22Rv1 (cell line): ENCODE measurements at regions not wholly inside any gene's neighbourhood (a gene's known extent, or its start where the extent isn't known, plus 50 kb on each side); places are given as distances from the start of the nearest gene placed in this dataset.

Experiments
- ZFX ChIP-seq: fragments of 450-650 bp; IDR thresholded peaks from 2 replicates; pipeline ENCODE4 v1.6.1; 2017; ENCODE audit warnings: antibody characterized with exemption, borderline replicate concordance
- TF ChIP-seq, protein P1 (sequence below): fragments of 450-650 bp; IDR thresholded peaks from 2 replicates; pipeline ENCODE4 v1.5.1; 2017; ENCODE audit warnings: mild to moderate bottlenecking

- TF ChIP-seq, protein P1, sequence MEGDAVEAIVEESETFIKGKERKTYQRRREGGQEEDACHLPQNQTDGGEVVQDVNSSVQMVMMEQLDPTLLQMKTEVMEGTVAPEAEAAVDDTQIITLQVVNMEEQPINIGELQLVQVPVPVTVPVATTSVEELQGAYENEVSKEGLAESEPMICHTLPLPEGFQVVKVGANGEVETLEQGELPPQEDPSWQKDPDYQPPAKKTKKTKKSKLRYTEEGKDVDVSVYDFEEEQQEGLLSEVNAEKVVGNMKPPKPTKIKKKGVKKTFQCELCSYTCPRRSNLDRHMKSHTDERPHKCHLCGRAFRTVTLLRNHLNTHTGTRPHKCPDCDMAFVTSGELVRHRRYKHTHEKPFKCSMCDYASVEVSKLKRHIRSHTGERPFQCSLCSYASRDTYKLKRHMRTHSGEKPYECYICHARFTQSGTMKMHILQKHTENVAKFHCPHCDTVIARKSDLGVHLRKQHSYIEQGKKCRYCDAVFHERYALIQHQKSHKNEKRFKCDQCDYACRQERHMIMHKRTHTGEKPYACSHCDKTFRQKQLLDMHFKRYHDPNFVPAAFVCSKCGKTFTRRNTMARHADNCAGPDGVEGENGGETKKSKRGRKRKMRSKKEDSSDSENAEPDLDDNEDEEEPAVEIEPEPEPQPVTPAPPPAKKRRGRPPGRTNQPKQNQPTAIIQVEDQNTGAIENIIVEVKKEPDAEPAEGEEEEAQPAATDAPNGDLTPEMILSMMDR = no peak
- TF ChIP-seq ZFX = no peak
Observed at GRCh38 chr12:19778797-19779196, 339.5 kb downstream of the AEBP2 start.
